Caco-2 (cell line): ENCODE measurements at regions not wholly inside any gene's neighbourhood (a gene's known extent, or its start where the extent isn't known, plus 50 kb on each side); places are given as distances from the start of the nearest gene placed in this dataset.

Experiments
- BruUV-seq: library from RNA; stranded (reverse); fragments of 400-500 nt; replicated peaks from 2 replicates; lab custom pipeline; 2021; lab: Mats Ljungman, UMichigan
- CTCF ChIA-PET: fragments of 300-600 bp; sonication (Branson Sonifier 250); formaldehyde crosslinking; loops from one replicate; lab custom pipeline; 2022; ENCODE audit warnings: antibody characterized with exemption; lab: Charles Lee
- POLR2A ChIA-PET: fragments of 300-600 bp; sonication (Branson Sonifier 250); formaldehyde crosslinking; loops from one replicate; lab custom pipeline; 2022; ENCODE audit warnings: antibody characterized with exemption; lab: Charles Lee
- DNase-seq, 2 experiments: peaks; one replicate each; pipeline versions ENCODE4 v3.0.0 to v3.0.0-alpha.2; 2020 to 2022
- H3K27me3 ChIP-seq: replicated peaks from 2 replicates; pipeline ENCODE4 v1.6.0; 2011; ENCODE audit warnings: low read length; ENCODE audit not compliant: control insufficient read depth, insufficient read depth
- H3K36me3 ChIP-seq: 2 replicates; pipeline ENCODE4 v1.5.1; 2011; ENCODE audit warnings: low read length; ENCODE audit not compliant: control insufficient read depth, insufficient read depth
- H3K4me1 ChIP-seq: fragments of 250-450 bp; sonication (Bioruptor Pico); 2 replicates; pipeline ENCODE4 v1.5.1; 2020; ENCODE audit warnings: mild to moderate bottlenecking
- H3K4me3 ChIP-seq: 2 replicates; pipeline ENCODE4 v1.5.1; 2011; ENCODE audit warnings: low read depth, mild to moderate bottlenecking, control low read depth, low read length
- H3K9me3 ChIP-seq: fragments of 250-450 bp; sonication (Bioruptor Pico); 2 replicates; pipeline ENCODE4 v1.5.1; 2020; ENCODE audit warnings: mild to moderate bottlenecking, moderate library complexity
- H3K27ac Mint-ChIP-seq: one replicate; pipeline ENCODE4 v1.8.0; 2022; ENCODE audit warnings: mixed read lengths; ENCODE audit not compliant: unreplicated experiment
- H3K27me3 Mint-ChIP-seq: one replicate; pipeline ENCODE4 v1.8.0; 2022; ENCODE audit warnings: mixed read lengths; ENCODE audit not compliant: insufficient read depth, unreplicated experiment
- H3K36me3 Mint-ChIP-seq: one replicate; pipeline ENCODE4 v1.8.0; 2022; ENCODE audit warnings: mild to moderate bottlenecking, mixed read lengths; ENCODE audit not compliant: insufficient read depth, unreplicated experiment
- H3K4me1 Mint-ChIP-seq: one replicate; pipeline ENCODE4 v1.8.0; 2022; ENCODE audit warnings: low read depth, mixed read lengths; ENCODE audit not compliant: unreplicated experiment
- H3K4me3 Mint-ChIP-seq: one replicate; pipeline ENCODE4 v1.8.0; 2022; ENCODE audit warnings: mild to moderate bottlenecking, moderate library complexity, mixed read lengths; ENCODE audit not compliant: unreplicated experiment
- H3K9me3 Mint-ChIP-seq: one replicate; pipeline ENCODE4 v1.8.0; 2022; ENCODE audit warnings: mixed read lengths; ENCODE audit not compliant: unreplicated experiment
- intact Hi-C: fragments of 100-400 bp; cut with micrococcal nuclease; formaldehyde crosslinking; loops from one replicate; pipeline ENCODE4 v1.10.0; 2022; ENCODE audit not compliant: unreplicated experiment
- TF ChIP-seq, protein P1 (sequence below), 2 experiments: fragments of 200-600 bp in 1 of 2; IDR thresholded peaks; 1 replicate in 1 of 2; 2 replicates in 1 of 2; pipeline versions ENCODE4 v1.5.1 to v1.8.0; 2011 to 2022; ENCODE audit warnings: antibody characterized with exemption in 1 of 2, control low read depth in 1 of 2, inconsistent platforms in 1 of 2, low read depth in 1 of 2, low read length in 1 of 2, mild to moderate bottlenecking in 1 of 2, moderate library complexity in 1 of 2; ENCODE audit not compliant: insufficient read depth in 1 of 2, severe bottlenecking in 1 of 2, unreplicated experiment in 1 of 2

DNA sequence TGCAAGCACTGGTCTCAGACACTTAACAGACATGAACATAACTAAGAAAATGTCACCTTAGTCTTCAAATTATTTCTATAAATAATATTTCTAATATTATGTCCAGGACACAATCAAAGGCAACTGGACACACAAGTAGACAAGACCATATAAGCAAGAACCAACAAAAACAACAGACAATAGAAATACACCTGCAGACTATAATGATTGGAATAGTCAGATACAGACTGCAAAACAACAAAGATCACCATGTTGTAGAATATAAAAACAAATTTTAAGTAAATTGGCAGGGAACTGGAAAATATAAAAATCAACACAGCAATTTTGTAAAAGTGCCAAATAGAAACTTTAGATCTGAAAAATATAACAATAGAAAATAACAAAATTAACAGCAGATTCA lies 220.7 kb downstream of the CLCN4 start:
- Mint-ChIP-seq H3K4me3 (no peak overlapping the region), H3K36me3 (no peaks in the 10 kb centered on the region), H3K27me3 (no peaks in the 10 kb centered on the region), H3K27ac (no peak overlapping the region), H3K9me3 (no peaks in the 10 kb centered on the region), H3K4me1 (peaks cover 6% of the 10 kb centered on the region)
- Histone ChIP-seq H3K36me3 (no peaks in the 10 kb centered on the region), H3K9me3 (no peaks in the 10 kb centered on the region), H3K4me1 (no peaks in the 10 kb centered on the region), H3K27me3 (no peaks in the 10 kb centered on the region), H3K4me3 (no peak overlapping the region)
- CTCF ChIA-PET, result no interaction called here
- TF ChIP-seq, protein P1, sequence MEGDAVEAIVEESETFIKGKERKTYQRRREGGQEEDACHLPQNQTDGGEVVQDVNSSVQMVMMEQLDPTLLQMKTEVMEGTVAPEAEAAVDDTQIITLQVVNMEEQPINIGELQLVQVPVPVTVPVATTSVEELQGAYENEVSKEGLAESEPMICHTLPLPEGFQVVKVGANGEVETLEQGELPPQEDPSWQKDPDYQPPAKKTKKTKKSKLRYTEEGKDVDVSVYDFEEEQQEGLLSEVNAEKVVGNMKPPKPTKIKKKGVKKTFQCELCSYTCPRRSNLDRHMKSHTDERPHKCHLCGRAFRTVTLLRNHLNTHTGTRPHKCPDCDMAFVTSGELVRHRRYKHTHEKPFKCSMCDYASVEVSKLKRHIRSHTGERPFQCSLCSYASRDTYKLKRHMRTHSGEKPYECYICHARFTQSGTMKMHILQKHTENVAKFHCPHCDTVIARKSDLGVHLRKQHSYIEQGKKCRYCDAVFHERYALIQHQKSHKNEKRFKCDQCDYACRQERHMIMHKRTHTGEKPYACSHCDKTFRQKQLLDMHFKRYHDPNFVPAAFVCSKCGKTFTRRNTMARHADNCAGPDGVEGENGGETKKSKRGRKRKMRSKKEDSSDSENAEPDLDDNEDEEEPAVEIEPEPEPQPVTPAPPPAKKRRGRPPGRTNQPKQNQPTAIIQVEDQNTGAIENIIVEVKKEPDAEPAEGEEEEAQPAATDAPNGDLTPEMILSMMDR (IDR thresholded peaks at IDR 0.05; ENCODE audit: insufficient read depth in 1 of 2, low read depth in 1 of 2, low read length in 1 of 2, severe bottlenecking in 1 of 2, unreplicated experiment in 1 of 2), result no peak
- POLR2A ChIA-PET, result no interaction called here
- no peak for DNase-seq
- BruUV-seq, result no TSS peak
- intact Hi-C loops, result no loop called here

GRCh38 chrX:10379878-10380277 lies 223.1 kb downstream of the CLCN4 start:
- Mint-ChIP-seq H3K36me3 (no peaks in the 10 kb centered on the region), H3K27me3 (no peaks in the 10 kb centered on the region), H3K27ac (no peak overlapping the region), H3K9me3 (no peaks in the 10 kb centered on the region), H3K4me3 (no peak overlapping the region), H3K4me1 (peaks cover 6% of the 10 kb centered on the region)
- H3K9me3 ChIP-seq, result no peaks in the 10 kb centered on the region
- no TSS peak for BruUV-seq
- CTCF ChIA-PET, result no interaction called here
- H3K4me3 ChIP-seq, result no peak overlapping the region
- no peaks in the 10 kb centered on the region for H3K4me1 ChIP-seq
- intact Hi-C loops, result no loop called here
- TF ChIP-seq, protein P1 (IDR thresholded peaks at IDR 0.05; ENCODE audit: insufficient read depth in 1 of 2, low read depth in 1 of 2, low read length in 1 of 2, severe bottlenecking in 1 of 2, unreplicated experiment in 1 of 2), result no peak
- no peak for DNase-seq
- no peaks in the 10 kb centered on the region for H3K27me3 ChIP-seq
- no peaks in the 10 kb centered on the region for H3K36me3 ChIP-seq
- POLR2A ChIA-PET, result no interaction called here

DNA sequence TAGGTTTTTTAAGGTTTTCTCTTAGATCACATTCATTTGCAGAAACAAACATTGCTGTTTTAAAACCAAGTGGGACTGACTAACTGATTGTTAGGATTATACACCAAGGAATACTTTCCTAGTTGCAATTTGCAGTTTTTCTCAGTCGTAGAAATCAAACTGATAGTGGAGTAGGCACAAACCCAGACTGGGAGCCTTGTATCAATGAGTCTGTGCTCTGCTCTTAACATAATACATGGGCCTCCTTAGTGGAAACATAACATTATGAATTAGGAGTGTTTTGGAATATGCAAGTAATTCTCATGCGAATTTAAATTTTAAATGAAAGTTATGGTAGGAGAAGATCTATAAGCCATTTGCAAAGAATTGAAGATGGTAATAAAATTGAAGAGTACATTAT lies 223.5 kb downstream of the CLCN4 start:
- POLR2A ChIA-PET, result no interaction called here

More for the DNA sequence above, 223.5 kb downstream of the CLCN4 start:
- no peaks in the 10 kb centered on the region for H3K4me1 ChIP-seq
- no peak for DNase-seq
- CTCF ChIA-PET, result no interaction called here
- no peaks in the 10 kb centered on the region for H3K9me3 Mint-ChIP-seq
- no peaks in the 10 kb centered on the region for H3K27me3 Mint-ChIP-seq
- TF ChIP-seq, protein P1 (IDR thresholded peaks at IDR 0.05; ENCODE audit: insufficient read depth in 1 of 2, low read depth in 1 of 2, low read length in 1 of 2, severe bottlenecking in 1 of 2, unreplicated experiment in 1 of 2), result no peak
- no peaks in the 10 kb centered on the region for H3K9me3 ChIP-seq
- H3K4me3 ChIP-seq, result no peak overlapping the region
- no peaks in the 10 kb centered on the region for H3K36me3 ChIP-seq
- H3K4me3 Mint-ChIP-seq, result no peak overlapping the region
- no peaks in the 10 kb centered on the region for H3K27me3 ChIP-seq
- no peak overlapping the region for H3K27ac Mint-ChIP-seq
- no peaks in the 10 kb centered on the region for H3K36me3 Mint-ChIP-seq
- intact Hi-C loops, result no loop called here
- BruUV-seq, result no TSS peak
- peaks cover 6% of the 10 kb centered on the region for H3K4me1 Mint-ChIP-seq
